Vagina (tissue), 2 donors: ENCODE measurements at regions not wholly inside any gene's neighbourhood (a gene's known extent, or its start where the extent isn't known, plus 50 kb on each side); places are given as distances from the start of the nearest gene placed in this dataset.

Experiments
- POLR2AphosphoS5 ChIP-seq, 2 donors: sonication (generic); formaldehyde crosslinking; IDR thresholded peaks; one replicate each; pipeline ENCODE4 v1.9.0; 2017; ENCODE audit warnings: antibody characterized with exemption in 2 of 2, mild to moderate bottlenecking in 2 of 2, low read depth in 1 of 2; ENCODE audit not compliant: insufficient read depth in 1 of 2
- TF ChIP-seq, protein P1 (sequence below), 3 experiments: fragments of 450-650 bp in 2 of 3; fragments of 200-600 bp in 1 of 3; sonication (generic) in 1 of 3; IDR thresholded peaks; one replicate each; pipeline ENCODE4 v1.5.1; 2017 to 2019; ENCODE audit warnings: antibody characterized with exemption in 3 of 3, mild to moderate bottlenecking in 2 of 3, moderate library complexity in 2 of 3

- TF ChIP-seq POLR2AphosphoS5 (IDR thresholded peaks at IDR 0.05; ENCODE audit: insufficient read depth in 1 of 2, low read depth in 1 of 2), result no peak
- TF ChIP-seq, protein P1, sequence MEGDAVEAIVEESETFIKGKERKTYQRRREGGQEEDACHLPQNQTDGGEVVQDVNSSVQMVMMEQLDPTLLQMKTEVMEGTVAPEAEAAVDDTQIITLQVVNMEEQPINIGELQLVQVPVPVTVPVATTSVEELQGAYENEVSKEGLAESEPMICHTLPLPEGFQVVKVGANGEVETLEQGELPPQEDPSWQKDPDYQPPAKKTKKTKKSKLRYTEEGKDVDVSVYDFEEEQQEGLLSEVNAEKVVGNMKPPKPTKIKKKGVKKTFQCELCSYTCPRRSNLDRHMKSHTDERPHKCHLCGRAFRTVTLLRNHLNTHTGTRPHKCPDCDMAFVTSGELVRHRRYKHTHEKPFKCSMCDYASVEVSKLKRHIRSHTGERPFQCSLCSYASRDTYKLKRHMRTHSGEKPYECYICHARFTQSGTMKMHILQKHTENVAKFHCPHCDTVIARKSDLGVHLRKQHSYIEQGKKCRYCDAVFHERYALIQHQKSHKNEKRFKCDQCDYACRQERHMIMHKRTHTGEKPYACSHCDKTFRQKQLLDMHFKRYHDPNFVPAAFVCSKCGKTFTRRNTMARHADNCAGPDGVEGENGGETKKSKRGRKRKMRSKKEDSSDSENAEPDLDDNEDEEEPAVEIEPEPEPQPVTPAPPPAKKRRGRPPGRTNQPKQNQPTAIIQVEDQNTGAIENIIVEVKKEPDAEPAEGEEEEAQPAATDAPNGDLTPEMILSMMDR (IDR thresholded peaks at IDR 0.05), result no peak
Measured at GRCh38 chr4:155039162-155039561, 169.3 kb upstream of the NPY2R start.
